NCI-H146 (cell line): ENCODE measurements at regions not wholly inside any gene's neighbourhood (a gene's known extent, or its start where the extent isn't known, plus 50 kb on each side); places are given as distances from the start of the nearest gene placed in this dataset.

ENCODE experiments used
- DNase-seq: peaks from one replicate; lab custom pipeline; 2025; lab: John Stamatoyannopoulos, UW

DNA sequence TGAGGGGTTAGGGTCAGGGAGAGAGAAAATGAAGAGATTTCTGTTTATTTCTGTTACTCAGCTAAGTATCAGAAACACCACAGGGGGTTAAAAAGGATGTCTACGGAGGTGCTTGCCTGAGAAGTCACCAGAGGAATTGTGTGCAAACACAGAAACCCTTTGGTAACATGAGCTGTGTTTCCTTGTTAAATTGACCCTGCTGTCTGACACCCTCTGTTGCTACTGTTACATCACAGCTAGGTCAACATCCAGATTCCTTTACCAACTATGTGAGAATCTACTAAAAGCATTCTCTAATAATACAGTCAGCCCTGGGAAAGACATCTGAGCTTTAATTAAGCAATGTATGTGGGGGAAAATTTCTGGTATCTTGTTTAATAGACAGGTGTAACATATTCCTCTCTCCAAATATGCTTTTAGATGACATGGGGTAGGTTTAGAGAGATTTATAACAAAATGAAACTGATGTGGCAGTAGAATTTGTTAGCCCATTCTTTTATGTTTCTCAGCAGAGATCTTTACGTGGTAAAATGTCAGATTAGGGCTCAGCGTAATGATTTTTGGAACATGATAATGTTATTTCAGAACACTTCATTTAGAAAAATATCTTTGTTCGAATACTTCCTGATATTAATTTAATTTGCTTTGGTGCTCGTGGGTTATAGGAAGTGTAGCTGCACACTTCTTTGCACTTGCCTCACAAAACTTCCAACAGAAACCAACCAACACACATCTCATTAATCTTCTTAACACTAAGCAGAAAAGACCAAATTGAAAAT is 168.0 kb upstream of the AHR start:
- DNase-seq = peak; percentile 61

DNA sequence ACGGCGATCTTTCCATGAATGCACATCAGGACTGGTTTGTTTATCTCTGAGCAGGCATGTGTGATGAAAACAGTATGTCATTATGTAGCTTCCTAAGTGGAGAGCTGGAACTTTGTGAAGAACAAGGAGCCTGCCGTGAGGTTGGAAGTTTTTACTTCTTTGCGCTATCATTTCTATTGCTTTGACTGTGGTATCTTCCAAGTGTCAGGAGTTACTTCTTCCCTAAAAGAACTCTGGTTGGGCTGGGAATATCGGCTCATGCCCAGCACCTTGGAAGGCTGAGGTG is 167.4 kb upstream of the AHR start:
- no peak for DNase-seq

GRCh38 chr7:17131983-17132655 is 166.3 kb upstream of the AHR start:
- DNase-seq = no peak

DNA sequence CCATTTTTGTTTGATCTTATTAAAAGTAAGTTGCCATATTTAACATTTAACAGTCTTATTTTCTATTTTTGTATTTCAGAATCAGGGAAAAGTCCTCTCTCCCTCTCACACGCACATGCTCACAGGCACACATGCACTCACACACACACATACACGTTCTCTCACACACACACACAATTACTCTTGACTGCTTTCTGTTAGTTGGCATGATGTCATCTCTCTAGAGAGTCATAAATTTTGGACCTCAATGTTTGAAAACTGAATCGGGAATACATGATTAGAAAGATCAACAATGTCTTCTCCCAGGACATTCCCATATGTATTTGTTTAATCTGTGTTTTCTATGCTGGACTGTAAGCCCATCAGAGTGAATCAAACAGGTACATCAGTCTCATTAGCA is 165.7 kb upstream of the AHR start:
- no peak for DNase-seq

DNA sequence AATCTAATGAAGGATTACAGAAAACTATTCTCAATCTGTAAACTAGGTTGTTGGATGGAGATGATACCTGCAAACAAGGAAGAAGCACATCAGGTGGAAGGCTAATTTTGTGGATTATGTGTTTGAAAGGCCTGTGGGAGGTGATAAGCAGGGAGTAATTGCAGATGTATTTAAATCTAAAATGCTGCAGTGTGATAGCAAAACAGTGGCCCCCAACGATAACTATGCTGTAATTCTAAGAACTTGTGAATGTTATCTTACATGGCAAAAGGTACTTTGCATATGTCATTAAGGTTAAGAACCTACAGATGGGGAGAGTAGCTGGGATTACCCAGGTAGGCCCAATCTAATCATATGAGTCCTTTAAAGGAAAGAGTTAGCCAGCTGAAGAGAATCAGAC is 164.5 kb upstream of the AHR start:
- DNase-seq = no peak

DNA sequence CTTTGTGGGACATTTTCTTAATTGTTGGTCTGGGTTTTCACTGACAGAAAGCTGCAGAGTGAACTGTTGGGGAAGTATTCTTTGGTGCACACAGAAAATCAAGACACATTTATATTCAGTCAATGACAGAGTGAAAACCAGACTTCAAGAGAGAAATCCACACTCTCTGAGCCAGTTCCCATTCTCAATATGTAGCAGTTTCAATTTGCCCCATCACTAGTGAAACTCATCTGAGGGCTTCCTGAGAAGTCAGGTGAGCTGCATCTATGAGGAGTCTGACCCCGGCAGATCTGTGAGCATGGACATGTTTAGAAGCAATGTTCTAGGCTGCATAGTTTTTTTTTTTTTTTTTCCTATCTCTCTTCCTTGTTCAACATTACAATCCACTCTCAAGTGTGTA is 163.7 kb upstream of the AHR start:
- no peak for DNase-seq

DNA sequence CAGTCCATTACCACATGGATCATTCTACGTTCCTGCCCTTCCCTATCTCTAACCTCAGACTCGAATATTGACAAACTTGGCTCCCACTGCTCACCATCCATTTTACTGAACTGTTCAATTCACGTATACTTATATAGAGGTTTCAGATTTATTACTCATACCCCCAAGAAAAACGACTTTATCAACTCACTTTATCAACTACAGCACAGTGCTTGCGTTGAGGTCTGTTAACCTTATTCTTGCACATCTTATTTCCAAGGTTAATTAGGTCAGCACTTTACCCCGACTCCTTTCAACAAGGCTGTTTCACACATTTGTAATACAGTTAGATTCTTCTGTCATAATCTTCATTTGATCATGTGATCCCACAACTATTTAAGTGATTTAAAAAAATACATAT is 162.3 kb upstream of the AHR start:
- DNase-seq = no peak

DNA sequence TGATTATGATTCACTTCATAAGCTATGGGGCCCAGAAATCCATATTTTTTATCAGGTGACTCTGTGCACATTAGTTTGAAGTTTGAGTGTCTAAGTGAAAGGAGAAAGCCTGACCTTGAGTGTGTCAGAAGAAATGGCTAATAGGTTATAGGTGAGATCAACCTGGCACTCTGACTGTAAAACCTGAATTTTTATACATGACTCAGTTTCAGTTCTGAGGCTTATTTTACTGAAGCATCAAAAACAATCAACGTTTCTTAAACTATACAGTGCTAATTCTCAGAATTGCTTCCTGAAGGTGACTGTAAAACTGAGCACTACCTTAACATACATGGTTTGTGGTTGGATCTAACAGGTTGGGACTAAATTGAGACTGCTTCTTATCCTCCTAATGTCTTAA is 159.4 kb upstream of the AHR start:
- no peak for DNase-seq

DNA sequence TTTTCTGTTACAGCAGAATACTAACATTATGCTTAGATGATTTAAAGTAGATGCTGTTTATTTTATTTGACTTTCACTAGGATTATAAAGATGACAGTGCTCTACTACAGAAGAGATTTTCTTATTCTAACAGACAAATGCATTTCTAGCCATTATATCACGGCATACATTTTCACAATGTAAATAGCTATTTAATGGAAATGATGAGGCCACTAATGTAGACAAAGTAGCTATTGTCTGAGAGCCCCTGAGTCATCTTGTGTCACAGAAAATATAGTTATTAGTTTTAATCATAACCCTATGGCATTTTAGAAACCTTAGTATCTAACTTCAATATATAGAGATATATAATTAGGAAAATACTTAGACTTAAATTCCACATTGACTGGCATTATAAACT is 158.0 kb upstream of the AHR start:
- peak; percentile 3 for DNase-seq

DNA sequence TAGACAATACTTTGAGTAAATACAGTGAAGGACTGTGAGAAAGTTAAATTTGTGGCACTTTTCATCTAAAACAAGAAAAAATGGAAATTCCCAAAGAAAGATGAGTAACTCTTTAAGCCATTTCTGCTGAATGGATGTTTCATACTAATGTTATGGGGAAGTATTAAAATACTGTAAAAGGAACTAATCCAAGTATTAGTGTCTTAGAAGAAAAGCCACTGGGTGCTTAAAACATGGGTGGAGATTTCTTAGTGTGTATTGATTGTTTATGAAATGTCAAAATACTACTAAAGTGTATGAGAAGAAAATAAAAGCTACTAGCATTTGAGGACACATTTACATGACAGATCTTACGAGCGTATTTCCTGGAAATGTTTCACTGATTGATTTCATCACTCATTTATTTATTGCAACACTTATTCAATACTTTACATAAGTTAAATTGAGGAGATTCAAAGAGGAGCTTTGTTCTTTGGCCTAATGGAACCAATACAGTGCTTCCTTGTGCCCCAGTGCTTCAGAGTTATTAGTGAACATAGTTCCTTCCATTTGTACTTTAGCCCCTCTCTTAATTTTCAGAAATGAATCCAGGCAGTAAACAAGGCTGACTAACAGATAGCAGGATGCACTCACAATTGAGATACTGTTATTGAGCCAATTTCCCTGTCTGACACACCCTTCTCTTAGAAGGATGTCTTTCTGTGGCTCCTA is 155.5 kb upstream of the AHR start:
- no peak for DNase-seq

GRCh38 chr7:17144322-17144721 is 154.1 kb upstream of the AHR start:
- DNase-seq = no peak

GRCh38 chr7:17146621-17147020 is 151.8 kb upstream of the AHR start:
- no peak for DNase-seq

DNA sequence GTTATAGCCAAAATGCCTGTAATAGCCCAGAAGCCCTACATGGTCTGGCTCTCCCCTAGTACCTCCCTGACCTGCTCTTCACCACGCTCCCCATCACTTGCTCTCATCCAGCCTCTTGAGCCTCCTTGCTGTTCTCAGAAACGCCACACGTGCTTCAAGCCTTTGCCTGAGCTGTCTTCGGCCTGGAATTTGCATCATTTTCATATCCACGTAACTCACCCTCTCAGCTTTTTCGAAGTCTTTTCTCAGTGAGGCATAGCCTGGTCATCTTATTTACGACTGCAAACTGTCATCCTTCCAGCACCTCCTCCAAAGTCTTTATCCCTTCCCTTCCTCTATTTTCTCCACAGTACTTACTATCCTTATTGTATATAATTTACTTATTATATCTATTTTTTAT is 151.0 kb upstream of the AHR start:
- DNase-seq = no peak

- no peak for DNase-seq
Measured at GRCh38 chr7:17150018-17150417, 148.4 kb upstream of the AHR start.

DNA sequence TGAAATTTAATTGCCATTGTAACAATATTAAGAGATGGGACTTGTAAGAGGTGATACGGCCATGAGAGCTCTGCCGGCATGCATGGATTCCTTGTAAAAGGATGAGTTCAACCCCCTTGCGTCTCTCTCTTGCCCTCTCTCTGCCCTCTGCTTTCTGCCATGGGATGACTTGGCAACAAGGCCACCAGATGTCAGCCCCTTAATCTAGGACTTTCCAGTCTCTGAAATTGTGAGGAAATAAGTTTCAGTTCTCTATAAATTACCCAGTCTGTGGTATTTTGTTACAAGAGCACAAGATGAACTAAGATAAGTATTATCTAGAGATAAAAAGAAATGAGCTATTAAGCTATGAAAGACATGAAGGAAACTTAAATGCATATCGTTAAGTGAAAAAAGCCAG is 145.7 kb upstream of the AHR start:
- DNase-seq = no peak

- DNase-seq = no peak
Measured at GRCh38 chr7:17153536-17153935, 144.9 kb upstream of the AHR start.

DNA sequence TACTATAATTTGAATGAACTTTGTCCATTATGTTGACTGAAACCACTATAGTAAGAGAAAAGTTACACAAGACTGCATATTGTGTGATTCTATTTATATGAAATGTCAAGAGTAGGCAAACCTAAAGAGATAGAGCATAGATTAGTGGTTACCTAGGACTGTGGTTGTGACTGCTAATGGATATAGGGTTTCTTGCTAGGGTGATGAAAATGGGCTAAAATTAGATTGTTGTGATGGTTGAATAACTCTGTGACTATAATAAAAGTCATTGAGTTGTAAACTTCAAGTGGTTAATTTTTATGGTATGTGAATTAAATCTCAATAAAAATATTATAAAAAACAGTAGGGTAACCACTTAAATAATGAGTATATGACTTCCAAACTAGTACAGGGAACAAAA is 142.9 kb upstream of the AHR start:
- peak; percentile 37 for DNase-seq

DNA sequence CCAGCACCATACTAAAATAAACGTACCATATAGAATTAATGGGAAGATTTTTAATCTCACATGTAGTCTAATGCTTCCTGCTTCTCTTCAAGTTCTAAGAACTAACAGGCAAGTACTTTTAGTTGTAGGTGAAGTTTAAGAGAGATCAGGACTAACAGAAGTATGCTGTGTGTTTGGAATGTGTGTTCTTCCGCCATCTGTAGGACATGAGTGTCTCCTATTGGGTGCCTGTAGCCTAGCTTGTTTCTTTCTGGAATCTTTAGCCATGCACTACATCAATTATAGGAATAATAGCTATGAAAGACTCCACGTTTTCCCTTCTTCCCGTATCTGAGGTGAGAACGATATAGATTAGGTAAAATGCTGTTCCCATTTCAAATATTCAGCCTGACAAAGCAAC is 140.2 kb upstream of the AHR start:
- DNase-seq = no peak

DNA sequence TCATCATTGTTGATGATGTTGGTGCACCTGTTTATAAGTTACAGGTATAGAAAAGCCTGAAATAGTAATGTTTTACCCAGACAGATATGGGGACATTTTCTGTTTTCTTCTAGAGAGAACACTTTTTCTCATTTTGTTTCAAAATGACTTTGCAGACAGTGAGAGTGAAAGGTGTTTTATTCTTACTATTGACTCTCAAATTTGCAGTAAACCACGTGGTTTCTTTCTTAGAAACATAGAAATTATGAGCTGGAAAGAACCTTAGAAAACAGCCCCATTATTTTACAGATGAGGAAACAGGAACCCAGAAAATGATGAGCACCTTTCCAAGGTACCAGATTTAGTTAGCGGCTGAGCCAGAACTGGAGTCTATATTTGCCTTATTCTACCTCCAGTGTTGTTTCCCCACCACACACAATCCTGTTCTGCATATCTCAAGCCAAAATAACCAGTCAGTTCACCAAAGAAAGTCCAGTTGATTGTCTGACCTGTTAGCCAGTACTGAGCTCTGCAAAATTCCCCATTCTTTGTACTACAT is 138.9 kb upstream of the AHR start:
- DNase-seq = no peak

- DNase-seq = no peak
Measured at GRCh38 chr7:17166824-17167379, 131.6 kb upstream of the AHR start.

- DNase-seq = no peak
Measured at GRCh38 chr7:17168416-17168815, 130.0 kb upstream of the AHR start.

DNA sequence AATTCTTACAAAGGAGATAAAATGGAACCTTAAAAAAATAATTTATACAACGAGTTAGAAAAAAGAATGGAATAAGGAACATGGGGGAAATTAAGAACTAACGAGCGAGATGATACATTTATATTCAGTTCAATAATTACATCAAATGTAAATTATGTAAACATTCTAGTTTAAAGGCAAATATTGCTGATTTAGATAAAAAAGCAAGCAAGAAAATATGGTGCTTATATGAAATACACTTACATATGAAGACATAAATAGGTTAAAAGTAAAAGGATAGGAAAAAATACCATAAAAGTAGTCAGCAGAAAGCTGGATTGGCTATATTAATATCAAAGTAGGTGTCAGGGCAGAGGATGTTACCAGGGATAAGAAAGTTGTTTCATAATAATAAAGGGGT is 127.0 kb upstream of the AHR start:
- no peak for DNase-seq
